ENCODE measurements at regions not wholly inside any gene's neighbourhood (a gene's known extent, or its start where the extent isn't known, plus 50 kb on each side); places are given as distances from the start of the nearest gene placed in this dataset.

DNA sequence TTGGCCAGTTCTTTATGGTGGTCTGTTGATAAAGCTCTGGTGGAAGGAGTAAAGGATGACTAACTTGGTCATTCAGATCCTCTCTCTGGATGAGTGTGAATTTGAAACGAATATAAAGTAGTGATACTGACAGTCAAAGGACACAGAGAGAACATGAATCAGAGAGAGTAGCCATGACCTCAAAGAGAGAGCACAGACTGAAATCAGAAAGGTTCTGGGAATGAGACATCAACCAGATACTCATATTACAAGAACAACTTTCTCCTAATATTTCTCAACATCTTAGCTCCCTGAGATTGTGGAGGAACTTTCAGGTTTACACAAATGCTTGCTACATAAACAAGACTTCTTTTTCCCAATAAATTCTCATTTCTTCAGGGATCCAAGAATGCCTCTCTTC is 849.1 kb upstream of the CHAC2 start:
- no peak overlapping the region for H3K27ac ChIP-seq
- peak; percentile 18 for DNase-seq (ENCODE audit: low read depth, low spot score)

DNA sequence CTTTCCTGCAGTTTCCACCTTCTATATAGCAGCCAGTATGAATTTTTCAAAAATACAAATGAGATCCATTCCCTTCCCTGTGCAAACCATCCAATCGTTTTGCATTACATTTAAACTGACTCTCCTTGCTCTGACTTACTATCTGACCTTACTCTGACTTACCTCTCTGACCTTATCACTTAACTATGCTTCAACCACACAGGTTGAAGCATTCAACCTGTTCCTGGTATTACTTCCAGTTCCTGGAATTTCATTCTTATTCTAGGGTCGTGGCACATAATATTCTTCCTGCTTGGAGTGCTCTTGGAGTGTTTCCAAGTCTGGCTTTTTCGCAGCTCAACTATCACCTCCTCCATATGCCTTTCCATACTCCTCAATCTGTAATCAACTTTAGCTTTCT is 850.6 kb upstream of the CHAC2 start:
- no peak for DNase-seq (ENCODE audit: low read depth, low spot score)
- no peak overlapping the region for H3K27ac ChIP-seq

DNA sequence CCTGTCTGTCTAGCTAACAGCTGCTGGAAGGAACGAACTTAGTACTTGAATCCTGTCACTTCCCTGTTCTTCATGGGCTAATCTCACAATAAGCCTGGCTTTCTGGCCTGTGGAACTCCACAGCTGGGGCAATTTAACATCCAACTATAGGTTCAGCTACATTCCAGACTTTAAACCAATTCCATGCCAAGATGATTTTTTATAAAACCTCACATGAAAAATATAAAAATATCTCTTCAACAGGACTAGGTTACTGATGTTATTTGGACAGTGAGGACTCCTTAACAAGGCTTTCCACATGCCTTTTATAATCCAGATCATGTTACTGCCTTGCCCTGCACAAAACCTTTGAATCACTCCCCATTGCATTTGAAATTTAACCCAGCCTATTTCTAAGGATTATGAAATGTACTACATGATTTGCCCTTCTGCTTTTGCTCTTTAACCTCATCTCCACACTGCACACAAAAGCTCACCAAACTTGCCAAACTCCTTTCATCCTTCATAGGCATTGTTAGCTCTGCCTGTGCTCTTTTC is 863.2 kb upstream of the CHAC2 start:
- no peak for DNase-seq (ENCODE audit: low read depth, low spot score)

DNA sequence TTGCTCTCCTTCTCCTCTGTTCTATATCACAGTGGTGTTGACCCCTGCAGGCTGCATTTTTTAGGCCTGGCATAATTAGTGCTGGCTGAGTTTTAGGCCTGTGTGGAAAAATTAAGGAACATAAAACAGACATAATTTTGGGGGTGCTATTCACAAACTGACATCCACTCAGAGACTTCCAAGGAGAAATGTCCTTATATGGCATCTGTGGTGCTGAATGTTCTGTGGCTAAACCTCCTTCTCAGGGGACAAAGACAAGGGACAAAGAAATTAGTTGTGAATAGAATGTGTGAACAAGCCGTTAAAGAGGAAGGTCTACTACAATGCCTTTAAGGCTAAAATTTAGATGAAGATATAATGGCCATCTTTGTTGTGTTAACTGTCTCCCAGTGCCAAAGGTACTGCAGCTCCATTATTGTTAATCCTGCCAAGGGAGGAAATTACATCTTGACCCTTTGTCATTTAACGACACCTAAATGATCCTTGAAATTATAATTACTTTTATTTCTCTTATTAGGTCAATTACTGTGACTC is 870.0 kb upstream of the CHAC2 start:
- H3K27ac ChIP-seq, result no peak overlapping the region
- no peak for DNase-seq (ENCODE audit: low read depth, low spot score)

More for the DNA sequence above, 863.2 kb upstream of the CHAC2 start:
- H3K27ac ChIP-seq, result no peak overlapping the region

GRCh38 chr2:52895726-52896340 is 871.8 kb upstream of the CHAC2 start:
- DNase-seq (ENCODE audit: low read depth, low spot score), result no peak
- H3K27ac ChIP-seq, result no peak overlapping the region

DNA sequence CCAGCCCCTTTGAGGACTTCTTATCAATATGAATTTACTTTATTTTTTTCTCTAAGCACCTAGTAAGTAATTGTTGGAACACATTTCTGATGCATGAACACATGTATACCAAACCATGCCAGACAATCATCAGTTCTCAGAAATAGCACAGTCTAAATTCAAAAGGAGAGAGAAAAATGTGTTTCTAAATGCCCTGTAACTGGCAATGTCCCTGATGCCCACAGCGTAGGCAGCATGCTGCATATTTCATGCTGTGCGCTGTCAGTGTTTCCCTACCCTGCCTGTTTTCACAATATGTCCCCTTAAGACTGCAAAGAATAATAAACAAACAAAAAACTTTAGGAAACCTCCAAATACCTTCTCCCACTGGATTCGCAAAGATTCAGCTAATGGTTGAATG is 881.0 kb upstream of the CHAC2 start:
- no peak overlapping the region for H3K27ac ChIP-seq
- no peak for DNase-seq (ENCODE audit: low read depth, low spot score)

GRCh38 chr2:52884761-52885352 is 882.7 kb upstream of the CHAC2 start:
- H3K27ac ChIP-seq, result no peak overlapping the region
- DNase-seq (ENCODE audit: low read depth, low spot score), result no peak

GRCh38 chr2:52882974-52883373 is 884.6 kb upstream of the CHAC2 start:
- no peak for DNase-seq (ENCODE audit: low read depth, low spot score)
- no peak overlapping the region for H3K27ac ChIP-seq

DNA sequence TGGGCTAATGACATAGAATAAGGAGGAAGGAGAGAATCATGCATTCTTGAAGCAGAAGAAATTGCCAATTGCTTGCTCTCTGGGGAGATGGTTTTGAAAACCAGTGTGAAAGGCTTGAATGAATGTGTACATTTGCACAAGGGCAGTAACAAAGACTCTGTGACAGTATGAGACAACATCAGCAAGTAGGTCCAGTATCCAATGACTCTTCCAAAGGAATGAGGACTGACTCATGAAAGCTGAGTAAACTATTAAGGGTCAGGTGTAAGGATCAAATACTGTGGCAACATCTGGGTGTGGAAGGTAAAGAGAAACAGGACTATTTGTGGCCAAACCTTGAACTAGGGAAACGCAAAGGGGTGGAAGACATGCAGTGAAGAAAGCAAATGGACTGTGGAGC is 886.0 kb upstream of the CHAC2 start:
- DNase-seq (ENCODE audit: low read depth, low spot score), result peak; percentile 70
- peak overlapping the region; percentile 26 for H3K27ac ChIP-seq

GRCh38 chr2:52880872-52881271 is 886.7 kb upstream of the CHAC2 start:
- DNase-seq (ENCODE audit: low read depth, low spot score), result no peak
- no peak overlapping the region for H3K27ac ChIP-seq

DNA sequence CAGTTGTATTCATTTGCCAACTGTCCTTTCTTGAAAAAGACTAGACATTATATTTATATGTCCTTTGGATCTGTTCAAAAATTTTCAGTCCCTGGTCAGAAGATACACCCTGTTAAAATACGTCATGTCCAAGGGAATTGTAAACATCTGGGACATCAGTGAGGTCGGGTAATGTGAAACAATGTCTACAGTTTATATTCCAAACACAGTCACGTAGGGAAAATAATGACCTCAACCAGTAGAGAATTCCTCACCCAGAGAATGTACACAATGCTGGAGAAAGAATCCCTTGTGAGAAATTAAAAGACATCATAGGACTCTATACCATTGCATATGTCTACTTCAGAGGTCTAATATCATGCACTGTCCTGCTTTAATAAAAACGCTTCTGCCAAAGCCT is 888.0 kb upstream of the CHAC2 start:
- no peak overlapping the region for H3K27ac ChIP-seq
- DNase-seq (ENCODE audit: low read depth, low spot score), result no peak

- DNase-seq (ENCODE audit: low read depth, low spot score), result no peak
- H3K27ac ChIP-seq, result no peak overlapping the region
These were observed 889.9 kb upstream of the CHAC2 start for GRCh38 chr2:52877703-52878102.

GRCh38 chr2:52874466-52875106 is 893.0 kb upstream of the CHAC2 start:
- no peak overlapping the region for H3K27ac ChIP-seq
- DNase-seq (ENCODE audit: low read depth, low spot score), result no peak

GRCh38 chr2:52862801-52863200 is 904.8 kb upstream of the CHAC2 start:
- peak; percentile 8 for DNase-seq (ENCODE audit: low read depth, low spot score)

GRCh38 chr2:52861596-52861995 is 906.0 kb upstream of the CHAC2 start:
- no peak for DNase-seq (ENCODE audit: low read depth, low spot score)

More at GRCh38 chr2:52862801-52863200, 904.8 kb upstream of the CHAC2 start:
- no peak overlapping the region for H3K27ac ChIP-seq

DNA sequence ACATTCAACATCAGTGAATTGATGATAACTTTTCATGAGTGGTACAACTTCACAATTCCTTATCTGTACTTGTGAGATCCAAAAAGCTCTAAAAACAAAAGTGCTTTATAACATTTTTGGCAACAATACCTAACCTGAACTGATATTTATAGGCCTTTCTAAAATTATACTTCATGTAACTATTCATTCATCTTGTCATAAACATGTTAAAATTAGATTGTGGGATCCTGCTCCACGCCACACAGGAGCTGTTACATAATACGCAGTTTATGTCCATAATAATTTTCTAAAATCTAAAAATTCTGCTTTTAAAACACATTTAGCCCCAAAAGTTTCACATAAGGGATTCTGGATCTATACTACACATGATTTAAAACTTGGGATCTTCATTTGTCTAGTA is 908.5 kb upstream of the CHAC2 start:
- no peak overlapping the region for H3K27ac ChIP-seq
- no peak for DNase-seq (ENCODE audit: low read depth, low spot score)

More at GRCh38 chr2:52861596-52861995, 906.0 kb upstream of the CHAC2 start:
- no peak overlapping the region for H3K27ac ChIP-seq

GRCh38 chr2:52857722-52858121 is 909.9 kb upstream of the CHAC2 start:
- H3K27ac ChIP-seq, result no peak overlapping the region
- no peak for DNase-seq (ENCODE audit: low read depth, low spot score)

- no peak for DNase-seq (ENCODE audit: low read depth, low spot score)
- H3K27ac ChIP-seq, result no peak overlapping the region
These were observed 915.6 kb upstream of the CHAC2 start for GRCh38 chr2:52852006-52852405.

DNA sequence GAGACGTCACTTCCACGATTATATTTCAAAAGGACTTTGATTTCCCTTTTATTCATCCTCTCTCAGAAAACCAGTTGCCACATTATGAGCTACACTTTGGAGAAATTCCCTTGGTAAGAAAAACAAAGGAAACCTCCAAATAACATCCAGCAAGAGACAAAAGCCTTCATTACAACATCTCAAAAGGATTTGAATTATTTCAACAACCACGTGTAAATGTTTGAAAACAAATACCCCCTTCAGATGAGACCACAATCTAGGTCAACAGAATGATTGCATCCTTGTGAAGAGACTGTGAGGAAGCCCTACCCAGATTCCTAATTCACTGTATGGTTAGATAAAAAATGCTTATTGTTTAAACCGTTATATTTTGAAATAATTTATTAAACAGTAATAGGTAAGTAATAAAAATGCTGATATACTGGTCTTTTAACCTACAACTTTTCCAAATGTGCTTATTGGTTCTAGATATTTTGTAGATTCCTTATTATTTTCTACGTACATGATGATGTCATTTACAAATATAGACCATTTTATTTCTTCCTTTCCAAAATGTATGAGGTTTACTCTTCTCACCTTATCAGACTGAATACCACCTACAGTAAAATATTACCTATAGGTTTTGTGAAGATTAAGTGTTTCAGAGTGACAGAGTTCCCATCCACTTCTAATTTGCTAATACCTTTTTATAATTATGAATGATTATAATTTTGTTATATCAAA is 922.7 kb upstream of the CHAC2 start:
- no peak overlapping the region for H3K27ac ChIP-seq
- no peak for DNase-seq (ENCODE audit: low read depth, low spot score)

- no peak for DNase-seq (ENCODE audit: low read depth, low spot score)
- no peak overlapping the region for H3K27ac ChIP-seq
These were observed 931.7 kb upstream of the CHAC2 start for GRCh38 chr2:52835909-52836308.

GRCh38 chr2:52831216-52831615 is 936.4 kb upstream of the CHAC2 start:
- no peak for DNase-seq (ENCODE audit: low read depth, low spot score)
- H3K27ac ChIP-seq, result no peak overlapping the region
